ENCODE measurements at regions not wholly inside any gene's neighbourhood (a gene's known extent, or its start where the extent isn't known, plus 50 kb on each side); places are given as distances from the start of the nearest gene placed in this dataset.

GRCh38 chr14:71321574-71322315 is 414.5 kb downstream of the PCNX1 start:
- TF ChIP-seq CTCF (IDR thresholded peaks at IDR 0.05) (no peak), POLR2A (IDR thresholded peaks at IDR 0.05) (peak; percentile 28)

Data from right lobe of liver (tissue), 4 donors.